Activated CD4-positive, alpha-beta T cell treated with anti-CD3 and anti-CD28 coated beads, Interleukin-2, amount 10 ng/mL, durations not matched to agents 7 days and 5 days (primary cell): ENCODE measurements at regions not wholly inside any gene's neighbourhood (a gene's known extent, or its start where the extent isn't known, plus 50 kb on each side); places are given as distances from the start of the nearest gene placed in this dataset.

Experiments used
- CTCF ChIA-PET: fragments of 350-600 bp; sonication (Branson Sonifier 250); formaldehyde crosslinking; loops from one replicate; lab custom pipeline; 2021; ENCODE audit warnings: antibody characterized with exemption; lab: Charles Lee
- POLR2A ChIA-PET: fragments of 350-600 bp; sonication (Branson Sonifier 250); formaldehyde crosslinking; loops from one replicate; lab custom pipeline; 2021; ENCODE audit warnings: antibody characterized with exemption; lab: Charles Lee
- DNase-seq: peaks from one replicate; pipeline ENCODE4 v3.0.0-alpha.2; 2020
- H3K27ac Mint-ChIP-seq: one replicate; pipeline ENCODE4 v1.8.0; 2021; ENCODE audit warnings: mild to moderate bottlenecking, moderate library complexity, mixed read lengths
- H3K27me3 Mint-ChIP-seq: one replicate; pipeline ENCODE4 v1.8.0; 2021; ENCODE audit warnings: mixed read lengths
- H3K36me3 Mint-ChIP-seq: one replicate; pipeline ENCODE4 v1.8.0; 2021; ENCODE audit warnings: low read depth, mixed read lengths
- H3K4me1 Mint-ChIP-seq: one replicate; pipeline ENCODE4 v1.8.0; 2021; ENCODE audit warnings: mixed read lengths
- H3K4me3 Mint-ChIP-seq: one replicate; pipeline ENCODE4 v1.8.0; 2021; ENCODE audit warnings: mild to moderate bottlenecking, moderate library complexity, mixed read lengths
- H3K9me3 Mint-ChIP-seq: one replicate; pipeline ENCODE4 v1.8.0; 2021; ENCODE audit warnings: mixed read lengths

DNA sequence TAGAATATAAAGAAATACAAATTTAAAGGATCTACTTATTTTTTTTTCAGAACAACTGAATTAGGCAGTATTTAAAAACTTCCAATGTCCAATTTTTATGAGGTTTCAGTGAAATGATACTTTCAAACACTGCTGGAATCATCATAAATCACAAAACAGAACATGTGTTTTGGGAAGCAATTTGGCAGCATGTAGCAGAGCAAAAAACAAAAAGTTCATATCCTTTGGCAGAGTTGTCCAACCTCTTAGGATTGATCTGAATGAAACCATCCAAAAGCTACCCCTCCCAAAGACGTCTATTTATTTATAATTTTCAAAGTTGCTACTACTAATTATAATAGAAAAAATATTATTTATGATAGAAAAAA, 192.4 kb upstream of the PUM3 start:
- H3K27ac Mint-ChIP-seq: no peak overlapping the region
- POLR2A ChIA-PET: no interaction called here
- no peaks in the 10 kb centered on the region for H3K9me3 Mint-ChIP-seq
- no peaks in the 10 kb centered on the region for H3K36me3 Mint-ChIP-seq
- CTCF ChIA-PET: no interaction called here
- peaks cover 1% of the 10 kb centered on the region for H3K27me3 Mint-ChIP-seq
- no peaks in the 10 kb centered on the region for H3K4me1 Mint-ChIP-seq
- no peak for DNase-seq
- H3K4me3 Mint-ChIP-seq: no peak overlapping the region

DNA sequence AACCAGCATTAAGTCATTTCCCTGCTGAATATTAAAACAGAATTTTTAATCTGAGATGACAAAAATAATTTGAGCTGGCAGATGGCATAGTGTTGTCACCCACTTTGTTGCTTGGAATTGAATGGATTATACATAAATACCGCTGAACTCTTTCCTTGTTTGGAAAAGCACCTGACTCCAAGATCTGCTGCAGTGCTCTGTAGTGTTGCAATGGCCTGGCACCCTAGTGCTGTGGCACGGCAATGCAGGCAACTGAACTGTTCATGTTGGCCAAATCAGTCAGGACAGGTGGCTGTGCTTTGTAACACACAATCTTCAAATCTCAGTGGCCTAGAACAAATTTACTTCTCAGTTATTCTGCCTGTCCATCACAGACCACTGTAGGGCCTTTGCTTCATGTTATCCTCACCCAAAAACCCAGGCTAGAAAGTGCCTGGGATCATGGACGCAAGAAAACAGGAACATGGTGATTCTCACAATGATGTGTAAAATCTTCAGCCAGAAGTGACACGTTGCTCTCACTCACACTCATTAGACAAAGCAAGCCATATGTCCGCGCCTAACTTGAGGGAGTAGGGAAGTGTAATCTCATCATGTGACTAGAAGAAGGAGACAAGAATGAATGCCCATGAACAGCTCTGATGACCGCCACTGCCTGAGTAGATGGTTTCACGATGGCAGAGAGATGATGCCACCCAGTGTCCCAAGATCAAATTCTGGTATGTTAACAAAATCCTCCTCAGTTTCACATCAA, 191.9 kb upstream of the PUM3 start:
- DNase-seq: no peak
- CTCF ChIA-PET: no interaction called here
- no peaks in the 10 kb centered on the region for H3K4me1 Mint-ChIP-seq
- POLR2A ChIA-PET: no interaction called here
- no peak overlapping the region for H3K4me3 Mint-ChIP-seq
- no peaks in the 10 kb centered on the region for H3K36me3 Mint-ChIP-seq
- no peaks in the 10 kb centered on the region for H3K9me3 Mint-ChIP-seq
- peaks cover 1% of the 10 kb centered on the region for H3K27me3 Mint-ChIP-seq
- H3K27ac Mint-ChIP-seq: no peak overlapping the region

DNA sequence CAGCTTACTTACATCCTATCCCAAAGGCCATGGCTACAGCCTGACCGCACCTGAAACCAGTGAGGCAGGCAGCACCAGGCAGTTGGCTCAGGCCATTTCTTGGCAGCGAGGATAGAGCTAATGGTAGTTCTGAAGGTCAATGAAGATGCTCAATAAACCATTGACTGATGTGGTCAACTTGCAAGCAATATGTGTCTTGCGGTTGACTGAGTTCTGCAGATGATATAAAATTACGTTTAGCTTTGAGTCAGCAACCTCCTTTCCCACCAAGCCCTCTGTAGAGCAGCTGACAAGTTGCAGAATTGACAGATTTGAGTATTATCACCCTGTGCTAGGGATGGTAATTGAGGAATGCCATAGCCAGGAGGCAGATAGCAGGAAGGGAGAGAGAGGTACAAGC, 189.0 kb upstream of the PUM3 start:
- Mint-ChIP-seq H3K4me3 (no peak overlapping the region), H3K27me3 (no peaks in the 10 kb centered on the region), H3K4me1 (no peaks in the 10 kb centered on the region), H3K9me3 (no peaks in the 10 kb centered on the region), H3K27ac (no peak overlapping the region), H3K36me3 (no peaks in the 10 kb centered on the region)
- CTCF ChIA-PET: no interaction called here
- DNase-seq: no peak
- POLR2A ChIA-PET: no interaction called here

DNA sequence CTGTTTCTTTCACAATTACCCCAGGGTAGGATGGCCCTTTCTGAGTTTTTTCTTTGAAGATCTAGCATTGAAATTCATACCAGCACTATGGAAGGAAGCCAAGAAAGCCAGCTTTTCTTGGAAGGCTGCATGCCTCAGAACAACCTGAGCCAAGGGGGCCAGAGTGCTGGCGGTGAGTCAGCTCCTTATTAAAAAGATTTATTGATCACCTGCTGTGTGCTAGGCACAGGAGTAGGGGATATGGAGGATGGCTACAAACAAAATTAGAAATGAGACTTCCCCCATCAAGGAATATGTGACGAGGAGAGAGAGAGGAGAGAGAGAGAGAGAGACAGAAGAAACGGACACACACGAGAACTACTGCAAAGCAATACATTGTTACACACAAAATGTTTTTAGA, 184.6 kb upstream of the PUM3 start:
- DNase-seq: no peak
- H3K27me3 Mint-ChIP-seq: no peaks in the 10 kb centered on the region
- H3K9me3 Mint-ChIP-seq: no peaks in the 10 kb centered on the region
- POLR2A ChIA-PET: no interaction called here
- H3K36me3 Mint-ChIP-seq: no peaks in the 10 kb centered on the region
- CTCF ChIA-PET: no interaction called here
- no peak overlapping the region for H3K27ac Mint-ChIP-seq
- H3K4me1 Mint-ChIP-seq: no peaks in the 10 kb centered on the region
- no peak overlapping the region for H3K4me3 Mint-ChIP-seq

DNA sequence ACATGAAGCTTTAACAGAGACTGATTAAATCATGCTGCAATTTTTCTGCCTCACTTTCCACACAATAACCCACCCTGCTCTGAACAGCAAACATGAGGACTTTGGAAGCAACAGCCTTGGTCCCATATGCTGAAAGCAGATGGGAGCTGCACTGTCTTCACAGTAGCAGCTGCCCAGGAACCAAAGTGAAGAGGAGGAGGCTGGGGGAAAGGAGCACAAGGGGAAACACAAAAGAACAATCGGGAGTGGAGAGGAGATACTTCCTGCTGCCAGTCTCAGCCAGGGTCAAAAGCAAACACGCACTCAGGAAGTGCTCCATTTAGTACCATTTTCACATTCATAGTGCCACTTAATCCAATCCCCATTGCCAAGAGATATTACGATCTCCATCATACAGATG, 183.3 kb upstream of the PUM3 start:
- POLR2A ChIA-PET: no interaction called here
- Mint-ChIP-seq H3K36me3 (no peaks in the 10 kb centered on the region), H3K4me1 (no peaks in the 10 kb centered on the region), H3K9me3 (no peaks in the 10 kb centered on the region), H3K27me3 (no peaks in the 10 kb centered on the region), H3K27ac (no peak overlapping the region), H3K4me3 (no peak overlapping the region)
- no peak for DNase-seq
- CTCF ChIA-PET: interaction anchor here (1.1 kb wide), 1 partner anchor 41 kb away, joined by 3 read pairs; no protein-coding TSS in a partner anchor

DNA sequence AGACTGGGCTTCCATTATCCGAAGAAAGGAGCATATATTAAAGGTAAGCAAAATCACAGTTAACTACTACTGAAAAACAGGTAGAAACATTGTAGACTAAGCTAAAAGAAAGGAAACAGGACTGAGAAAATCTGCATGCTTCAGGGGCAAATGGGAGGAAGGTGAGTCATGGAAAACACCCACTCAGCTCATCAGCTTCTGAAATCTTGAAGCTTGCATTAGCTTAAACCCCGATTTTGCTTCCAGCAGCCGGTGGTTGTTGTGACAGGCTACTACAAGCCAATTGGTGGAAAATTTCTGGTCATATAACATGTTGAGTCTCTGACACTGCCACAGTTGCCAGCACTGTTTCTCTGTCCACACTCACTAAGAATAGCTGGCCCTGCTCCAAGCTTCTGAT, 179.6 kb upstream of the PUM3 start:
- no peaks in the 10 kb centered on the region for H3K36me3 Mint-ChIP-seq
- H3K4me1 Mint-ChIP-seq: no peaks in the 10 kb centered on the region
- no peaks in the 10 kb centered on the region for H3K9me3 Mint-ChIP-seq
- DNase-seq: no peak
- H3K27ac Mint-ChIP-seq: no peak overlapping the region
- ChIA-PET POLR2A (no interaction called here), CTCF (no interaction called here)
- H3K4me3 Mint-ChIP-seq: no peak overlapping the region
- no peaks in the 10 kb centered on the region for H3K27me3 Mint-ChIP-seq

DNA sequence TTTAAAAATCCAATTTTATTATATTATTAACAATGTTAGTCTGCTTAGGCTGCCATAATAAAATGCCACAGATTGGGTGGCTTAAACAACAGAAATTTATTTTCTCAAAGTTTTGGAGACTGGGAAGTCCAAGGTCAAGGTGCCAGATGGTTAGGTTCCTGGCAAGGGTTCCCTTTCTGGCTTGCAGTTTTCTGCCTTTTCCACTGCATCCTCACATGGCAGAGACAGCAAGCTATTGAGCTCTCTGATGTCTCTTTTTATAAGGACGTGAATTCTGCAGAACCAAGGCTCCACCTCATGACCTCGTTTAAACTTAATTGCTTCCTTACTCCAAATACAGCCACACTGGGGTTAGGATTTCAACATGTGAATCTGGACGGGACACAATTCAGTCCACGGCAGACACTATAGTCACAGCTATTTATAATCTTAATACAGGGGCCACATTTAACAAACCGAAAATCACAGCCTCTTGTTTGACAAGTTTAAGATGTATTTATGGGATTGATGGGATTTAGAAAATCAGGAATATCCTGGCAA, 174.9 kb upstream of the PUM3 start:
- Mint-ChIP-seq H3K4me3 (no peak overlapping the region), H3K9me3 (no peaks in the 10 kb centered on the region), H3K4me1 (no peaks in the 10 kb centered on the region), H3K27ac (no peak overlapping the region), H3K27me3 (no peaks in the 10 kb centered on the region), H3K36me3 (no peaks in the 10 kb centered on the region)
- no peak for DNase-seq
- ChIA-PET CTCF (no interaction called here), POLR2A (no interaction called here)

DNA sequence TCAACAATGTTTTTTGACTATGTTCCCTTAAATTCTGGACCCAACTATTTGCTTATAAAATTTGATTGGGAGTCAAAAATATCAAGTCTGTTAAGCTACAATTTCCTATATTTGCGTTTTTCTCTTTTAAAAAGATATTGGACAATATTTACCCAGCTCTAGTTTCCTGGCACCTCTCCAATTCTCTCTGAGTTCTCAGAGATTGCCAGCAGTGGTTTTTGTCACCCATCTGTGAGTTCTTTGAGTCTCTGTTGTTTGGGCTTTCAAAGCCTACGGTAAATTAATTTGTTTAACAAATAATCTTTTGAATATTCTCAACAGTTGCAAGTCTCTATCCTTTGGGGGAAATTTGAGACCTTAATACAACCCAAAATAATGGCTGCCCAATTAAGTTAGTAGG, 174.2 kb upstream of the PUM3 start:
- Mint-ChIP-seq H3K9me3 (no peaks in the 10 kb centered on the region), H3K36me3 (no peaks in the 10 kb centered on the region), H3K4me3 (no peak overlapping the region), H3K4me1 (no peaks in the 10 kb centered on the region), H3K27me3 (no peaks in the 10 kb centered on the region), H3K27ac (no peak overlapping the region)
- ChIA-PET CTCF (no interaction called here), POLR2A (no interaction called here)
- no peak for DNase-seq

DNA sequence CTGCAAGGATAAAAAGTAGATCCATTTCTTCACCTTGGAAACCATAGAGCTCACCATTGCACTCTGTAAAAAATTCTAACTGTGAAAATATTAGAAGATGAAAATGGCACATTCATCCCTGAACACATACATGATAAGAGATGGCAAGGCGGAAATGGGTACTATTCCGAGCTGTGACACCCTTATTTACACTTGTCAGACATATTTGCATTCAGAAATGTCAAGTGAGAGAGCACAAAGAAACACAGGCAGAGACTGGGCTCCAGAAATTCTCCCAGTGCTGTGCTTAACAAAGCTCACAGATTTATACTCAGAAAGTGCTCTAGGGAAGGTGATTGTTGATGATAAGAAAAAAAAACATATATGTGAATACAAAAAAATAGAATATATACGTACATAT, 170.3 kb upstream of the PUM3 start:
- H3K9me3 Mint-ChIP-seq: peaks cover 4% of the 10 kb centered on the region
- no peak overlapping the region for H3K27ac Mint-ChIP-seq
- no peak for DNase-seq
- H3K4me1 Mint-ChIP-seq: no peaks in the 10 kb centered on the region
- H3K27me3 Mint-ChIP-seq: no peaks in the 10 kb centered on the region
- no peak overlapping the region for H3K4me3 Mint-ChIP-seq
- ChIA-PET CTCF (no interaction called here), POLR2A (no interaction called here)
- no peaks in the 10 kb centered on the region for H3K36me3 Mint-ChIP-seq

DNA sequence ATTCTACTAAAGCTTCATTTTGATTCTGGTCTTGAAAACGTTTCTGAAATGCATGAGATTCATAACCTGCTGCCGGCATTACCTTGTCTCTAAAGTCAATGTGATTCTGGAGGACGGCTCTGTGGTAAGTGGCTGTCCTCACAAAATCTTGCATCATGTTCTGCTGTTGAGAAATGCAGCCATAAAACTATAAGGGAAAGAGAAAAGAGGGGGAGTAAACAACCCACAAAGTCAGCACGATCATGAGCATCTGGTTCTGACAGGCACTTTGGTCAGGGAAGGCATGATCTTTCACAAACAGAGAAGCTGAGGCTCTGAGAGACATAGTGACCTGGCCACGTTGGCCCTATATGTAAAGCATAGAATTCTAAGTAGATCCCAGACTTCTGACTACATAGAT, 168.9 kb upstream of the PUM3 start:
- Mint-ChIP-seq H3K27me3 (no peaks in the 10 kb centered on the region), H3K36me3 (no peaks in the 10 kb centered on the region), H3K27ac (no peak overlapping the region), H3K9me3 (peaks cover 4% of the 10 kb centered on the region), H3K4me1 (no peaks in the 10 kb centered on the region), H3K4me3 (no peak overlapping the region)
- POLR2A ChIA-PET: no interaction called here
- CTCF ChIA-PET: interaction anchor here (0.6 to 1.0 kb wide), 2 partner anchors 30 to 287 kb away, joined by 3 to 4 read pairs; no protein-coding TSS in a partner anchor
- no peak for DNase-seq

DNA sequence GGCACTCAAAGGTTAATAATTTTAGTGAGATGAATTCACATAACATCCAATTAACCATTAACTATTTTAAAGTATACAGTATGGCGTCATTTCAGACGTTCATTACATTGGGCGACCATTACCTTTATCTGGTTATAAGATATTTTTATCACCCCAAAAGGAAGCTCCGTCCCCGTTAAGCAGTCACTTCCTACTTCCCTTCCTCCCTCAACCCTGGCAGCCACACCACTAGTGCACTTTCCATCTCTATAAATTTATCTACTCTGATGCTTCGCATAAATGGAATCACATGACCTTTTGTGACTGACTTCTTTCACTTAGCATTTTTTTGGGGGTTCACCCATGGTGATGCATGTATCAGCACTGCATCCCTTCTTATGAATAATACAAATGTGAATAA, 168.3 kb upstream of the PUM3 start:
- POLR2A ChIA-PET: no interaction called here
- Mint-ChIP-seq H3K4me3 (no peak overlapping the region), H3K36me3 (no peaks in the 10 kb centered on the region), H3K4me1 (no peaks in the 10 kb centered on the region), H3K9me3 (peaks cover 4% of the 10 kb centered on the region), H3K27me3 (no peaks in the 10 kb centered on the region), H3K27ac (no peak overlapping the region)
- CTCF ChIA-PET: interaction anchor here (1.0 kb wide), 1 partner anchor 29 kb away, joined by 3 read pairs; no protein-coding TSS in a partner anchor
- no peak for DNase-seq

DNA sequence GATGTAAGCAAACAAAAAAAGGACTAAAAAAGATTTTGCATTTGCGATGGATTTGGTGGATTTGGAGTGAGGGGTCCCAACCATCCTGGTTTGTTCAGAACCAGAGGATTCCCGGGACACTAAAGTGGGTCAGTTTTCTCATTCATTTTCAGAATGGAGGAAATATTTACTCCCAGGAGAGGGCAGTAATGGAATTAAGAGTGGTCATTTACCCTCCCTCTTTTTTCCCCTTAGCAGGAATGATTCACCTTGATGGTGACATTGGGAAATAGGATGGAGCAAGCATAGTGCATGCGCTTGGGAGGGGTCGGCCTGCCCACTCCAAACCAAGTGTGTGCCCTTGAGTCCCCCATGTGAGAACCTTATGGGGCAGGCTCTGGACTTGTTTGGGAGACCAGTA, 164.2 kb upstream of the PUM3 start:
- H3K27me3 Mint-ChIP-seq: no peaks in the 10 kb centered on the region
- DNase-seq: no peak
- CTCF ChIA-PET: no interaction called here

DNA sequence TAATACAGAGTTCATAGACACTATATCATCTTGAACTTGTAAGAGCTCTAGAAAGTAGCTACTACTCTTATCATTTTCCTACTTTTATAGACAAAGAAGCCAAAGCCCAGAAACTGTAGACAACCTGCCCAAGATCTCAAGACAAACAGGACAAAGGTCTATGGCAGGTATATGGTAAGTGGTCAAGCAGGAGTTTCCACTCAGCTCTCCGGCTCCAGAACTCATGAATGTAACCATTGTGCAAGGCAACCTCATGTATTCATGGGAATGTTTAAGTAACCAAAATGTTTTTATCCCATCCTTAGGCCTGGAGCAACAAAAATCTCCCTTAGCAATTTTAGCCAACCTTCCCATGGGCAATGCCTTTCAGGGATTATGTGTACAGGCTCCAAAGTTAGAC, 163.4 kb upstream of the PUM3 start:
- ChIA-PET CTCF (no interaction called here), POLR2A (no interaction called here)
- Mint-ChIP-seq H3K4me3 (no peak overlapping the region), H3K36me3 (no peaks in the 10 kb centered on the region), H3K27me3 (no peaks in the 10 kb centered on the region), H3K27ac (no peak overlapping the region), H3K9me3 (peaks cover 4% of the 10 kb centered on the region), H3K4me1 (no peaks in the 10 kb centered on the region)
- DNase-seq: no peak

More for the DNA sequence above, 164.2 kb upstream of the PUM3 start:
- Mint-ChIP-seq H3K4me1 (no peaks in the 10 kb centered on the region), H3K4me3 (no peak overlapping the region), H3K36me3 (no peaks in the 10 kb centered on the region), H3K9me3 (peaks cover 4% of the 10 kb centered on the region), H3K27ac (no peak overlapping the region)
- POLR2A ChIA-PET: no interaction called here

DNA sequence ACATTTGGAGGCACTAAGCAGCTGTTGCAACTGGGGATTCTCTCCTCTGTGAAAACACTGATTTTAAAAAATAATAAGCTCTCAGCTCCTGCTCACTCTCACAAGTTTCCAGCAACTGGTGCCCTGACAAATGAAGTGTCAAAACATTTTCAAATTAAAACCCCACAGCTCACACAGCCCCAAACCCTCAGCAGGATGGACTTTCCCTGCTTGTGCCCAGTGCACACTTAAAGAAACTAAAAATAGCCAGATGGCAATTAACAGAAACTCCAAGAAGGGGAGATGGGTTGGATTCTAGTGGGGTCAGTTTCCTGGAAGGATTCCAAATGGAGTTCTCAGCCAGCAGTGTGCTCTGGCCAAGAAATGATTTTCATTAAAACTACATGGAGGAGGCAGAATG, 163.0 kb upstream of the PUM3 start:
- H3K9me3 Mint-ChIP-seq: peaks cover 4% of the 10 kb centered on the region
- no peak for DNase-seq
- no peaks in the 10 kb centered on the region for H3K4me1 Mint-ChIP-seq
- ChIA-PET CTCF (no interaction called here), POLR2A (no interaction called here)
- H3K27ac Mint-ChIP-seq: no peak overlapping the region
- no peaks in the 10 kb centered on the region for H3K27me3 Mint-ChIP-seq
- no peaks in the 10 kb centered on the region for H3K36me3 Mint-ChIP-seq
- H3K4me3 Mint-ChIP-seq: no peak overlapping the region
